HepG2 (cell line): ENCODE measurements at regions not wholly inside any gene's neighbourhood (a gene's known extent, or its start where the extent isn't known, plus 50 kb on each side); places are given as distances from the start of the nearest gene placed in this dataset.

ENCODE experiments used
- CREB1 ChIP-seq, 2 experiments: fragments of 450-650 bp in 1 of 2; IDR thresholded peaks; 2 replicates each; pipeline ENCODE4 v1.6.1; 2016 to 2017; ENCODE audit warnings: control low read depth in 1 of 2, mild to moderate bottlenecking in 1 of 2, missing compliant biosample characterization in 1 of 2, missing genetic modification characterization in 1 of 2
- IKZF4 ChIP-seq: sonication (generic); formaldehyde crosslinking; IDR thresholded peaks from 2 replicates; pipeline ENCODE4 v1.5.1; 2020; ENCODE audit warnings: borderline replicate concordance, mild to moderate bottlenecking, low read depth, missing genetic modification reagents; ENCODE audit errors: not compliant biosample characterization
- KDM3A ChIP-seq: IDR thresholded peaks from 2 replicates; pipeline ENCODE4 v1.6.1; 2018; ENCODE audit warnings: low read depth, missing compliant biosample characterization
- MAFG ChIP-seq: sonication (generic); formaldehyde crosslinking; IDR thresholded peaks from 2 replicates; pipeline ENCODE4 v1.5.1; 2020; ENCODE audit warnings: mild to moderate bottlenecking, missing genetic modification reagents
- NFKB2 ChIP-seq: sonication (generic); formaldehyde crosslinking; IDR thresholded peaks from 2 replicates; pipeline ENCODE4 v1.4.0; 2020; ENCODE audit warnings: missing genetic modification reagents, borderline replicate concordance
- ZNF17 ChIP-seq: sonication (generic); formaldehyde crosslinking; IDR thresholded peaks from 2 replicates; pipeline ENCODE4 v1.5.0; 2020; ENCODE audit warnings: mild to moderate bottlenecking, missing genetic modification reagents
- ZNF44 ChIP-seq: sonication (generic); formaldehyde crosslinking; IDR thresholded peaks from 2 replicates; pipeline ENCODE4 v1.5.1; 2020; ENCODE audit warnings: mild to moderate bottlenecking, missing genetic modification reagents
- ZNF839 ChIP-seq: sonication (generic); formaldehyde crosslinking; IDR thresholded peaks from 2 replicates; pipeline ENCODE4 v1.4.0; 2020; ENCODE audit warnings: missing genetic modification reagents, mild to moderate bottlenecking, borderline replicate concordance
- TF ChIP-seq, protein P1 (sequence below): sonication (generic); formaldehyde crosslinking; IDR thresholded peaks from 2 replicates; pipeline ENCODE4 v1.5.1; 2020; ENCODE audit warnings: mild to moderate bottlenecking, moderate library complexity, missing genetic modification reagents
- TF ChIP-seq, protein P2 (sequence below), 2 experiments: sonication (generic) in 1 of 2; formaldehyde crosslinking in 1 of 2; IDR thresholded peaks; 2 replicates each; pipeline versions ENCODE4 v1.5.1 to v1.6.1; 2011 to 2020; ENCODE audit warnings: borderline replicate concordance in 1 of 2, low read depth in 1 of 2, low read length in 1 of 2, mild to moderate bottlenecking in 1 of 2, missing genetic modification reagents in 1 of 2, moderate library complexity in 1 of 2
- TF ChIP-seq, protein P3 (sequence below): sonication (generic); formaldehyde crosslinking; IDR thresholded peaks from 2 replicates; pipeline ENCODE4; 2020; ENCODE audit warnings: missing genetic modification reagents, mild to moderate bottlenecking, borderline replicate concordance
- TF ChIP-seq, protein P4 (sequence below): sonication (generic); formaldehyde crosslinking; IDR thresholded peaks from 2 replicates; pipeline ENCODE4 v1.5.1; 2020; ENCODE audit warnings: mild to moderate bottlenecking, missing genetic modification reagents, moderate library complexity
- TF ChIP-seq, protein P5 (sequence below): sonication (generic); formaldehyde crosslinking; IDR thresholded peaks from 2 replicates; pipeline ENCODE4 v1.9.0; 2022; ENCODE audit warnings: low read depth, missing genetic modification reagents
- TF ChIP-seq, protein P6 (sequence below): sonication (generic); formaldehyde crosslinking; conservative IDR thresholded peaks from 2 replicates; pipeline ENCODE4 v1.8.0; 2022; ENCODE audit warnings: low read depth, missing genetic modification reagents

DNA sequence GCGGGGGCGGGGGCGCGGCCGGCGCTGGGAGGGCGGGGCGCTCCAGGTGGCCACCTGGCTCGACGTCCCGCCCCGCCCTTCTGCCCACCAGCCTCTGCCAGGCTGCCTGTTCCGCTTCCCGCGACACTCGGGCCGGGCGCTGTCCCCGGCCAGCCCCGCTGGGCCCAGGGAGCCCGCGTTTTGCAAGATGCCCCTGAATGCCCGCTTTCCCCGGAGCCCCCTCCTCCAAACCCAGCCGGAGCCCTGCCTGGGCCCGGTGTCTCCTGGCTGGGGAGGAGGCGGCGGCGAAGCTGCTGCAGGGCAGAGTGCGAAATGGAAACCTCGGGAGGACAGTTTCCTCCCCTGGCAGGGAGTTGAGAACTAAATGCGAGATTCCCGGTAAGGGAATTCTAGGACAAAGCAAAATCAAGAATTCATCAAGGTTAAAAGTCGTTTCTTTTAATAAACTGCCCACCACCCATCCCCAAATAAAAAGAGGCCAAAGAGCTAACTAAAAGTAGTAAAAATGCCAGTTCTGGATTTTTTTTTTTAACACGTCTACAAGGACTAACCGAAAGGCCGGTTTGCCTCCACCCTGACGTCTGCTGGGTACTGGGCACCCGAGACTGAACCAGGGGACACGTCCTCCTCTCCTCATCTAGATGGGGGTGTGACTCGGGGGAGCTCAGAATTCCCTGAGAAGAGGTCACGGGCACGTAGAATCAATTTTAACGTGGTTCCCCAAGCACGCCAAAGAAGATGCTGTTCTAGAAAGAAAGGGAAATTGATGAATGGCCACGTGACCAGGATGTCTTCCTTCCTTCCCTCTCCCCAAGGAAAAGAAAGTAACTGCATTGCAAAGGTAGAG lies 200.4 kb upstream of the NFE2L3 start (continued):
- TF ChIP-seq, protein P1, sequence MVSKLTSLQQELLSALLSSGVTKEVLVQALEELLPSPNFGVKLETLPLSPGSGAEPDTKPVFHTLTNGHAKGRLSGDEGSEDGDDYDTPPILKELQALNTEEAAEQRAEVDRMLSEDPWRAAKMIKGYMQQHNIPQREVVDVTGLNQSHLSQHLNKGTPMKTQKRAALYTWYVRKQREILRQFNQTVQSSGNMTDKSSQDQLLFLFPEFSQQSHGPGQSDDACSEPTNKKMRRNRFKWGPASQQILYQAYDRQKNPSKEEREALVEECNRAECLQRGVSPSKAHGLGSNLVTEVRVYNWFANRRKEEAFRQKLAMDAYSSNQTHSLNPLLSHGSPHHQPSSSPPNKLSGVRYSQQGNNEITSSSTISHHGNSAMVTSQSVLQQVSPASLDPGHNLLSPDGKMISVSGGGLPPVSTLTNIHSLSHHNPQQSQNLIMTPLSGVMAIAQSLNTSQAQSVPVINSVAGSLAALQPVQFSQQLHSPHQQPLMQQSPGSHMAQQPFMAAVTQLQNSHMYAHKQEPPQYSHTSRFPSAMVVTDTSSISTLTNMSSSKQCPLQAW: peak; percentile 28; the same call in 1 of the 2 replicates
- TF ChIP-seq KDM3A (peak; percentile 75; the same call in 1 of the 2 replicates), MAFG (no peak), NFKB2 (CRISPR knock-in tag) (0 out of 2 replicates have a peak, but pooled peaks have one; percentile 14), ZNF44 (CRISPR knock-in tag) (no peak), ZNF17 (no peak), ZNF839 (CRISPR knock-in tag) (no peak), IKZF4 (CRISPR knock-in tag) (no peak), CREB1 (IDR thresholded peaks at IDR 0.05) (no peak), CREB1 (CRISPR knock-in tag; IDR thresholded peaks at IDR 0.05) (no peak)
- TF ChIP-seq, protein P2, sequence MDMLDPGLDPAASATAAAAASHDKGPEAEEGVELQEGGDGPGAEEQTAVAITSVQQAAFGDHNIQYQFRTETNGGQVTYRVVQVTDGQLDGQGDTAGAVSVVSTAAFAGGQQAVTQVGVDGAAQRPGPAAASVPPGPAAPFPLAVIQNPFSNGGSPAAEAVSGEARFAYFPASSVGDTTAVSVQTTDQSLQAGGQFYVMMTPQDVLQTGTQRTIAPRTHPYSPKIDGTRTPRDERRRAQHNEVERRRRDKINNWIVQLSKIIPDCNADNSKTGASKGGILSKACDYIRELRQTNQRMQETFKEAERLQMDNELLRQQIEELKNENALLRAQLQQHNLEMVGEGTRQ (IDR thresholded peaks at IDR 0.05; ENCODE audit: low read depth, low read length): peak; percentile 54
- TF ChIP-seq, protein P2 (CRISPR knock-in tag; IDR thresholded peaks at IDR 0.05; ENCODE audit: borderline replicate concordance): no peak; the same call in 1 of the 2 replicates
- TF ChIP-seq, protein P3, sequence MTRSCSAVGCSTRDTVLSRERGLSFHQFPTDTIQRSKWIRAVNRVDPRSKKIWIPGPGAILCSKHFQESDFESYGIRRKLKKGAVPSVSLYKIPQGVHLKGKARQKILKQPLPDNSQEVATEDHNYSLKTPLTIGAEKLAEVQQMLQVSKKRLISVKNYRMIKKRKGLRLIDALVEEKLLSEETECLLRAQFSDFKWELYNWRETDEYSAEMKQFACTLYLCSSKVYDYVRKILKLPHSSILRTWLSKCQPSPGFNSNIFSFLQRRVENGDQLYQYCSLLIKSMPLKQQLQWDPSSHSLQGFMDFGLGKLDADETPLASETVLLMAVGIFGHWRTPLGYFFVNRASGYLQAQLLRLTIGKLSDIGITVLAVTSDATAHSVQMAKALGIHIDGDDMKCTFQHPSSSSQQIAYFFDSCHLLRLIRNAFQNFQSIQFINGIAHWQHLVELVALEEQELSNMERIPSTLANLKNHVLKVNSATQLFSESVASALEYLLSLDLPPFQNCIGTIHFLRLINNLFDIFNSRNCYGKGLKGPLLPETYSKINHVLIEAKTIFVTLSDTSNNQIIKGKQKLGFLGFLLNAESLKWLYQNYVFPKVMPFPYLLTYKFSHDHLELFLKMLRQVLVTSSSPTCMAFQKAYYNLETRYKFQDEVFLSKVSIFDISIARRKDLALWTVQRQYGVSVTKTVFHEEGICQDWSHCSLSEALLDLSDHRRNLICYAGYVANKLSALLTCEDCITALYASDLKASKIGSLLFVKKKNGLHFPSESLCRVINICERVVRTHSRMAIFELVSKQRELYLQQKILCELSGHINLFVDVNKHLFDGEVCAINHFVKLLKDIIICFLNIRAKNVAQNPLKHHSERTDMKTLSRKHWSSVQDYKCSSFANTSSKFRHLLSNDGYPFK: 0 out of 2 replicates have a peak, but pooled peaks have one; percentile 51
- TF ChIP-seq, protein P4, sequence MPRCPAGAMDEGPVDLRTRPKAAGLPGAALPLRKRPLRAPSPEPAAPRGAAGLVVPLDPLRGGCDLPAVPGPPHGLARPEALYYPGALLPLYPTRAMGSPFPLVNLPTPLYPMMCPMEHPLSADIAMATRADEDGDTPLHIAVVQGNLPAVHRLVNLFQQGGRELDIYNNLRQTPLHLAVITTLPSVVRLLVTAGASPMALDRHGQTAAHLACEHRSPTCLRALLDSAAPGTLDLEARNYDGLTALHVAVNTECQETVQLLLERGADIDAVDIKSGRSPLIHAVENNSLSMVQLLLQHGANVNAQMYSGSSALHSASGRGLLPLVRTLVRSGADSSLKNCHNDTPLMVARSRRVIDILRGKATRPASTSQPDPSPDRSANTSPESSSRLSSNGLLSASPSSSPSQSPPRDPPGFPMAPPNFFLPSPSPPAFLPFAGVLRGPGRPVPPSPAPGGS (CRISPR knock-in tag): no peak
- TF ChIP-seq, protein P5, sequence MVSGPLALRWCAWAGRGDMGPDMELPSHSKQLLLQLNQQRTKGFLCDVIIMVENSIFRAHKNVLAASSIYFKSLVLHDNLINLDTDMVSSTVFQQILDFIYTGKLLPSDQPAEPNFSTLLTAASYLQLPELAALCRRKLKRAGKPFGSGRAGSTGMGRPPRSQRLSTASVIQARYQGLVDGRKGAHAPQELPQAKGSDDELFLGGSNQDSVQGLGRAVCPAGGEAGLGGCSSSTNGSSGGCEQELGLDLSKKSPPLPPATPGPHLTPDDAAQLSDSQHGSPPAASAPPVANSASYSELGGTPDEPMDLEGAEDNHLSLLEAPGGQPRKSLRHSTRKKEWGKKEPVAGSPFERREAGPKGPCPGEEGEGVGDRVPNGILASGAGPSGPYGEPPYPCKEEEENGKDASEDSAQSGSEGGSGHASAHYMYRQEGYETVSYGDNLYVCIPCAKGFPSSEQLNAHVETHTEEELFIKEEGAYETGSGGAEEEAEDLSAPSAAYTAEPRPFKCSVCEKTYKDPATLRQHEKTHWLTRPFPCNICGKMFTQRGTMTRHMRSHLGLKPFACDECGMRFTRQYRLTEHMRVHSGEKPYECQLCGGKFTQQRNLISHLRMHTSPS (CRISPR knock-in tag): peak; percentile 63
- TF ChIP-seq, protein P6, sequence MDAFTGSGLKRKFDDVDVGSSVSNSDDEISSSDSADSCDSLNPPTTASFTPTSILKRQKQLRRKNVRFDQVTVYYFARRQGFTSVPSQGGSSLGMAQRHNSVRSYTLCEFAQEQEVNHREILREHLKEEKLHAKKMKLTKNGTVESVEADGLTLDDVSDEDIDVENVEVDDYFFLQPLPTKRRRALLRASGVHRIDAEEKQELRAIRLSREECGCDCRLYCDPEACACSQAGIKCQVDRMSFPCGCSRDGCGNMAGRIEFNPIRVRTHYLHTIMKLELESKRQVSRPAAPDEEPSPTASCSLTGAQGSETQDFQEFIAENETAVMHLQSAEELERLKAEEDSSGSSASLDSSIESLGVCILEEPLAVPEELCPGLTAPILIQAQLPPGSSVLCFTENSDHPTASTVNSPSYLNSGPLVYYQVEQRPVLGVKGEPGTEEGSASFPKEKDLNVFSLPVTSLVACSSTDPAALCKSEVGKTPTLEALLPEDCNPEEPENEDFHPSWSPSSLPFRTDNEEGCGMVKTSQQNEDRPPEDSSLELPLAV: no peak
